M059J (cell line): ENCODE measurements at regions not wholly inside any gene's neighbourhood (a gene's known extent, or its start where the extent isn't known, plus 50 kb on each side); places are given as distances from the start of the nearest gene placed in this dataset.

Source experiments
- DNase-seq: peaks from one replicate; pipeline ENCODE4 v3.0.0-alpha.2; 2012; ENCODE audit warnings: low read depth

DNA sequence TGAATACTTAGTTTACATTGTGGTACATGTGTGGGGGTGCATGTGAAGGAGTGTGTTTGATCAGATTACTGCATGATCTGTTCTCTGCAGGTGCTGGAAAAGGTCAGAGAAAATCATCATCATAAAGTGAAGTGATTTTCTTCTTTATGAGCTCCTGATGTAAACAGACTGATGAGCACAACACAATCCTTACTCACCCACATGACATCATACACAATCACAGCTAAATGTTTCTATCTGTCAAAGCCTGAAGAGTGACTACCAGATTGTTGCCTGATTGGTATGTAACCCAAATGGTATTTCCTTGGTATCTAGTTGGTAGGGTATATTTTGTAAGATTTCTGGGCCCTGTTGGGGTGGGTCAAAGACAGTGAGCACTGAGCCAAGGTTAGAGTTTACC, 270.8 kb downstream of the FOXG1 start:
- DNase-seq: peak; percentile 64

DNA sequence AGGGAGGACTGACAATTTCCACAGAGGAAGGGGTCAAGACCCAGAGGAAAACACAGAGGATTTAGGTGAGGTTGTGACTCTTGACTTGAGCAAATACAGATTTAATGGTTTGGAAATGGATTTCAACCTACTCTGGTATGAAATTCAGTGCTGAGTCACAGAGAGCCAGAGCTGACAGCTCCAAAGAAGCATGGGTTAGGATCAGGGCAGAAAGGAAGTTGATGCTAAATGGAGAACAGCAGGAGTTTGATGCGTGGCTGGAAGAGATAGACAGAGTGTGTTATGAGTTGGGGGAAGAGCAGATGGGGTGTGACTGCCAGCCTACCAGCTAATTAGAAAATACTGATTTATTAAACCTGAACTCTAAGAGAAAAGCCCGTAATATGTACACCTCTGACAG, 272.6 kb downstream of the FOXG1 start:
- DNase-seq: peak; percentile 44

DNA sequence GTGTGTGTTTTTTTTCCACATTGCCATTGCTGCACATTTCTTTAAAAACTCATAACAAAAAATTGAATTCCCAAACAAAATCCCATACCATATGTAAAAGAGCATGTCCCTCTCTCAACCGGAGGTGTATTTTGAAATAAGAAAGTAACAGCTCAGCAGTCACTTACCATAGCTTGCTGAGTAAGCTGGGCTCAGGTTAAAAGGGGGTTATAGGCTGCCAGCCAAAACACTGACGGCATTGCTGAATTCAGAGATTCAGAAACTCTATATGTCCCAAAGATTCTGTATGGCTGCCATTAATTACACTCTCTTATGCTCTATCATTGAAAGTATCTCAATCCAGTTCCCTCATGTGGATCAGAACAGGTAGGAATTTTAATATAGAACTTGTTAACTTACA, 276.0 kb downstream of the FOXG1 start:
- DNase-seq: no peak

DNA sequence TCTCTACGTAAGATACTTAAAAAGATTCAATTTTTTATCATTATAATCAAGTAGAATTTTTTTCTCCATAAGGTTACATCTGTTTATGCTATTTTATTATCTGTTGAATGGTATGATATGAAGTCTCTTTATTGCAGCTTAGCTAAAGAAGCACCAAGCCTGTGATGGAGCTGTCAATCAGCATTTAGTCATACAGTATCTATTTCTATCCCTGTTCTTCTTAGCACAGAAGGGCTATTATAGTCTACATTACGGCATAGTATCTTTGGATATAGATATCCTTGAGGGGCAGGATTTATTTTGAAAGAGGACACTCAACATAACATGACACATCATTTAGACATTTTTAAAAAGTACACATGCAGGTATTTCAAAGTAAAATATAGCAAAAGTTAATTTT, 277.1 kb downstream of the FOXG1 start:
- DNase-seq: no peak

DNA sequence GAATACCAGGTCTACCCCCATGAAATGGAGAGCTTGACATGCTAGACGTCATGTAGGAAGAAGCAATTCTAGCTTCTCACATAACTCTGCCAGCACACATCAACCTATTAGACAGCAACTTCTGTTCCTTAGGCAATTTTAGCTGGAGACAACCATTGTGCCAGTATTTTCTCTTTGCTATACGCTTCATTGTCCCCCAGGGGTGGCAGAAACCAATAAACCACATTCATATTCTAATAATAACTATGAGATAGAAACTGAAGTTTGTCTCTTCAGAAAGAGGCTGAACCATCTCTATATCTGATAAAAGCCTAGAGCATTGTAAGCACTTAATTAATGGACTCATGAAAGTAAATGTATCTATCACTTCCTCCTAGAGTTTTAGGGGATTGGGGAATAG, 278.6 kb downstream of the FOXG1 start:
- no peak for DNase-seq

DNA sequence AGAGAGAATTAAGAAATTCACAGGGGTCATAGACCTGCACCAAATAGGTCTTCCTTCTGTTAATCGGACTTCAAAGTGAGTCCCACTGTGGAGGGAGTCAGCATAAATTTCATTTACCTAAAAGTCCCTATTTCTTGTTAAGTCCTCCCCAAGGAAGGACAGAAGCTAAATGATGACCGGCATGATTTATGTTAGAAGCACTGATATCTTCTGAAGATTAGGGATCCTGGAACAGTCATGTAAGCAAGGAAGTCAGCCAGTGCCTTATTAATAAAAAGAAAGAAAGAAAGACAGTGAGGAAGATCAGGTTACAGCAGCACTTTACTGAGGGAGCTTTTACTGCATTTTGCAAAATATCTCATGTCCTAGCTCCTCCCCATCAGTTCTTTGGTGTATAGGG, 287.5 kb downstream of the FOXG1 start:
- DNase-seq: no peak

DNA sequence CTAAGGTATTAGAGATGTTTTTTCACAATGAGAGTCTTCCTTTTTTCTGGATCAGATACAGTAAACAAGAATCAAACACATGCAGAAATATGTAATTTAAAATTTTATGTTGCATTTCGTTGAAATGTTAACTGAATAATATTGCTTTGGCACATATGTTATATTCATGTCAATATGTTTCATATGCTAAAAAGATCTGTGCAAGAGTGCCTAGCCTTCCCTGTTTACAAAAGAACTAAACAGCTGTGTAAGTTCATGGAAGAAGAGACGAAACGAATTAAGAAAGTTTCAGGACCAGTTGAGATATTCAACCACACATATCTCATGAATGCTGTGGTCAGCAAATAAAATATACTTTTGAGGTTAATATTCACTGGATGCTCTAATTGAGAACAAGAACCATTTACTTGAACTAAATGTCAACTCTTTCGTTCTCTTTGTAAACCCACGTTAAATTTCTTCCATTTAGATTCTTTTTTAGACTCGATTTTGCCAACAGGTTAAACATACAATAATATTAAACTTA, 289.5 kb downstream of the FOXG1 start:
- no peak for DNase-seq

DNA sequence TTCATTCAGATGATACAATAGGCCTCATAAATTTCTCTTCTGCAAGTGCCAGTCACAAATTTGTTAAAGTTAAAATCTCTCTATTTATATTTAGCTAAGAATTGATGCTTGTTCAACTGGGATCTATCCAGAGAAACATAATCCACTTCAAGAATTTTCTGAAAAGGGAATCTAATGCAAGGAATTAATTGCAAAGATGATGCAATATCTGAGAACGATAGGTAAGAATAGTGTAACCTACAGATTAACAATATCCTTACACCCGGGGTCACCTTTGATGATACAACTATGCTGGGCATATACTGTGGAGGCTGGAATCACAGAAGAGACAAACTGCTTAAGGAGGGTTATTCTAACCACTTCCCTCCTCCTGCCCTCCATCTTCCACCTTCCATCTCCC, 295.1 kb downstream of the FOXG1 start:
- DNase-seq: no peak

DNA sequence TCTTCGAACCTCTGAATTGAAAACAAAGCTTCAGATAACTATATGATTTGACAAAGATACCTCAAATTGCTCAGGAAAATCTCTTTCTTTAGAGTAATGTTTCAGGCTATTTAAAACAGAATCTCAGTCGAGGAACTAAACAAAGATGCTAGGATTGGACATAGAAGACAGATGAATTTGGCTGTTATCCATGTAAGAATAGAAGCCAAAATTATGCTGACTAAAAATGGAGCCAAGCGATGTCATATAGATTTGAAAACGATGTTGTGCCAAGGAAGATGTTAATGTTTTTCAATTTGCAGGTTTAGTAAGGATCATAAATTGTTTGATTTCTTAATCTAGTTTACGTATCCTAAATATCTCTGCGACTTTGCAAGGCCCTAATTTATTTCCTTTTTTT, 295.9 kb downstream of the FOXG1 start:
- no peak for DNase-seq

DNA sequence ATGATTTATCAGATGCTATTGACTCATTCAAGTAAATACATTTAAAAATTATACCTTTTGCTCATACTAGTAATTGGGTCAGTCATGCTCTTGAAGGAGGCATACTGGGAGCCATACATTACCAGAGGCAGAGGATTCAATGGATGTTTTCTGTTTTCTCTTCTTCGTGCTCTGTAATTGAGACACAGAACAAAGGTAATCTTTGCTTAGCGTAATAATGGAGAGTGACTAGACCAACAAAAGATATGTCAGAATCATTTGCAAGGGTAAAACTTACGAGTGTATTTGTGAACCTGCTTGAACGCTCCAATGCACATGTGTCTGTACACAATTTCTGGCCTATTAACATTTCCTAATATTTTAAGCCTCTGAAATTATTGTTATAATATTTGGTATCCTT, 296.4 kb downstream of the FOXG1 start:
- no peak for DNase-seq

DNA sequence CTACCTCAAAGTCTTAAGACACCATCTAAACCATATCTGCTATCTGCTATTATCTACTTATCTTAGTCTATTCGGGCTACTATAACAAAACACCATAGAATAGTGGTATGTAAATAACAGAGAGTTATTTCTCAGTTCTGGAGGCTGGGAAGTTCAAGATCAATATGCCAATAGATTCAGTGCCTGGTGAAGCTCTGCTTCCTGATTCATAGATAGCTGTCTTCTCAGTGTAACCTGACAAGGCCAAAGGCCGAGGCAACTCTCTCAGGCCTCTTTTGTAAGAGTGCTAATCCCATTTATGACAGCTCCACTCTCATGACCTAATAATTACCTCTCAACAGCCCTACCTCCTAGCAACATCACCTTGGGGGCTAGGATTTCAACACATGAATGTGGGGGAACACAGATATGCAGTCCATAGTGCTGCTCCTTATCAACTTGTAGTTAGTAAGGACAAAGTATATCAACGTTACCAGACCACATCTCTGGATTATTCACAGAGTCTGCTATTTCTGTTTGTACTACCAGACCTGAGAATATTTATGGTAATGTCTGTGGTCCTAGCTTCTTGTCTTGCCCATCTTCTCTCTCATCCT, 297.8 kb downstream of the FOXG1 start:
- DNase-seq: no peak

DNA sequence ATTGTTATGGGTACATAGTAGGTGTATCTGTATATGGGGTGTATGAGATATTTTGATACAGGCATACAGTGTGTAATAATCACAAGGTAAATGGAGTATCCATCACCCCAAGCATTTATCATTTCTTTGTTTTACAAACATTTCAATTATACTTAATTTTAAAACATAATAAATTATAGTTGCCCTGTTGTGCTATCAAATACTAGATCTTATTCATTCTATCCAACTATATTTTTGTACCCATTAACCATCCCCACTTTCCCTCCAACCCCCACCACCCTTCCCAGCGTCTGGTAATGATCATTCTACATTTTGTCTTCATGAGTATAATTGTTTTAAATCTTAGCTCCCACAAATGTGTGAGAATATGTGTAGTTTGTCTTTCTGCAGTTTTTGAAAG, 302.6 kb downstream of the FOXG1 start:
- DNase-seq: no peak

DNA sequence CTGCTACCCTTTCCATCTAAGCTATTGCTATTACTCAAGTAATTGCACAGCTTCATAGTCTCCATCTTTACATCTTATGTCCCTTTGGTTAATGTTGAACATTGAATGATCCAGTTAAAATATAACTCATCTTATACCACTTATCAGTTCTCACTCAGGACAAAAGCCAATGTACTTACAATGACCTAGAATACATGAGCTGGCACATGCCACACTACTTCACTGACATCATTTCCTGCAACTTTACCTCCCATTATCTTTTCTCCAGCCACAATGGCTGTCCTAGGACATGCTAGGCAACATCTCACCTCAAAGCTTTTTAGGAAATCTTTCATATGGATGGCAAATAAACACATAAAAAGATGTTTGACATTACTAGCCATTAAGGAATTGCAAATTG, 309.2 kb downstream of the FOXG1 start:
- DNase-seq: peak; percentile 4

DNA sequence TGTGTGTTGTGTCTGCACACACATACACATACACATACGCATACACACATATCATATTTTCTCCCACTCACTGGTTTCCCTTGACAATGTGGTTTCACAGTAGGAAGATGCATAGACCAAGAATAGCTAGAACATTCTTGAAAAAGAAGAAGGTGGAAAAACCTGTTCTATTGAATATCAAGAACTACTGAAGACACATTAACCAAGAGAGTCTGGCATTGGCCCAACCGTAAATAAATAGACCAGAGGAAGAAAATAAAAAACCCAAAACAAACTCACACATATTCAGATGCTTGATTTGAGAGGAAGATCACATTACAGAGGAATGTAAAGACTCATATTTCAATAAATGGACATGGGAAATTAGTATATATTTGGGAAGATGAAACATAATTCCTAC, 311.3 kb downstream of the FOXG1 start:
- no peak for DNase-seq

DNA sequence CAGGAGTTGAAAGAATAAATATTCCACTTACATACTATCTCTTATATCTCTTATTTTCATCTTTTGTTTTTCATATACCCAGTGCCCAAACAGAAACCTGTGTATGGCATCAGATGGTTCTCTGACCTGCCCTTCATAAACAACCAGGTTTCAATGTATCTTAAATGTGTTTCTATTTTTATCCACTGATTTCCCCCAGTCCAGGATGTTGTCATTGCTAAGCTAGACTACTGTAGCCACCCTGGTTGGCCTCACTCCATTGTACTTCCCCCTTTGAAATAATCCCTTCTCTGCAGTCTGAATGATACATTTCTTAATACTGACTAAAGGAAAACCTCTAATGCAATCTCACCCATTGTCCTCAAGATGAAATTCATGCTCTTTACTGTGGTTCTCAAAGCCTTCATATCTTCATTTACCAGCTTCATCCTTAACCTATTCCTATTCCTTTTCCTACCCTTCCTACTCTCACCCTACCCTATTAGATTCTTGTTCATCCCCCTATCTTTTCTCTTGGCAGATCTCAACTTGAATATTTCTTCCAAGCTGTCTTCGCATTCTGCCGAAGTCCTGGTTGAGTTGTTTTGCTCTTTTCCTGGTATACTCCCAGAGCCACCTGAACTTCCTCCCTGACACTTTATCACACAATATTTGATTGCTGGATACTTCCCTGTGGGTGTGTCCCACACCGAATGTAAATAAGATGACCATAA, 312.4 kb downstream of the FOXG1 start:
- DNase-seq: no peak

DNA sequence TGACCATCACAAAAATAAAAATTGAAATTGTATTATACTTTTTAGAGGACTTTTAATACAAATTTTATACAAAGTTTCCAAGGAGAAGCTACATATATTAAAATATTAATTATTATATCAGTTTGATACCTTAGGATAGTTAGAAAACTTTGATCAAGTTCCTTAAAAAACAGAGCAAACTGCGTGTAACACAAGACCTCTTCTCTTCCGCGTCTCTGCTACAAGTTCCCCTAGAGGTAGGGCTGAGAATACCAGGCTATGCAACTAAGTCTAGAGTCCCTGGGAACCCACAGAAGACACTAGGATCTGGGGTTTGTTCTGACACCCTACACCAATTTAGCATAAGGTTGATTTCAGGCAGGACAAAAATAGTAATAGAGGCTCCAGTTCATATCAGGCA, 319.0 kb downstream of the FOXG1 start:
- DNase-seq: no peak

DNA sequence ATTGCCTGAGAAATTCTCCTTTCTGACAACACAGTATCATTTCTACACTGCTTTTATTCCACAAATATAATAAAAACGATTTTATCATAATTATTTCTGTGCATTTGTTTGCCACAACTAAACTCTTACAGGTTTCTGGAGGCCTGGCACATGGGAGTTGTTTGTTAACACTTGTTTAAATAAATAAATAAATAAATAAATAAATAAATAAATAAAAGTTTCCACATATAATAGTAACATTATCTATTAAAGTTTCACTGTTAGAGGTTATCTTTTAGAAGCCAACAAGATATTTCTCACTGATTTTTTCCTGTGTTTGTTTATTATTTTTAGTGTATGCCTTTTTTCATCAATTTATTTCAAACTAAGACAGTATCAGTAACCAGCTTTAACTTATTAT, 323.3 kb downstream of the FOXG1 start:
- DNase-seq: no peak

DNA sequence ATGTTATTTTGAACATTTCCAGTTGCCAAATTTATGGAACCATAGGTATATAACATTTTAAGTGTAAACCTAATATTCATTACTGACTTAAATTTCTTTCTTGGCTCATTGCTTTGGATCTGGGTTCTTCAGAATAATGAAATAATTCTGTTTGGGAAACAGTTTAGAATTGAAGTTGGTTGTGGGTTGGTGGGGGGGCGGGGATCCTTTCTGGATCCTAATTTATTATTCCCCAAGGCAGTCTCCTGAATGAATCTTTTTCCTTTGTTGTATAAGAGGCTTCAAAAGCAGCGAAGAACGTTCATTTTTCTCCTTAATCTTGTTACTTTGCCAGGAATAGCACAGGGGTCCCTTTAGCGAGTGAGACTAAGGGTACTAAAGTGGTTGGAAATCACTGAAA, 325.5 kb downstream of the FOXG1 start:
- DNase-seq: no peak

DNA sequence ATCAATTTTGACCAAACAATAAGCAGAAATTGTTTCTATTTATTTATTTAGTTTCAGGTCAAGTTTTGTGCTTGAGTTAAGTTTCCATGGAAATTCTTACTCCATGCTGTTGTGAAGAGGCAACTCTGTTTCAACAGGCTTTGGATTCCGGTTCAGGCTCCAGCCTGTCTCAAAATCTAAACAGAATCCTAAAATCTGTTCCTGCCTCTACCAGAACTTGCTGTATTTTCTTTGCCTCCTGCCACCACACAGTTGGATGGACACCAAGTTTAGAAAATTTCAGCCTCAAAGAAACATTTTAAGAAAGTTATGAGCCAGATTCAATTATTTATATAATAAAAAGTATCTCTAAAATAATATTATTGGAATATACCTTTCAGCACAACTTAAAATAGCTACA, 330.9 kb downstream of the FOXG1 start:
- no peak for DNase-seq

DNA sequence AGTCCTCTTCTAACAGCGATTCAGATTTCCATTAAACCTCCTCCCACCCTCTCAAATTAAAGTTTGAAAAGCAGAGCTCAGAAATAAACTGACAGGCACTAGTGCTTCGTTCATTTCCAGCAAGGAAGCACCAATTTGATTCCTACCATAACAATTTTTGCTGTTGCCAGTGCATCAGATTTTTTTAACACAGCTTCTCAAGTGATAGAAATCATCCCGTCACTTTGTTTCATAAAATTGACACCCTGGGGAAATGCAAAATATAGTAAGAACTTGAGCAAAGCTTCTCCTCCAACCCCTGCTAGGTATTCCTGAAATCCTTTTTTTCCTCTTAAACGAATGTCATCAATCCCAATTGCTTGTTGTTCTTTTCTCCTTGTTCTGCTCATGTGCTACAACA, 332.1 kb downstream of the FOXG1 start:
- no peak for DNase-seq

DNA sequence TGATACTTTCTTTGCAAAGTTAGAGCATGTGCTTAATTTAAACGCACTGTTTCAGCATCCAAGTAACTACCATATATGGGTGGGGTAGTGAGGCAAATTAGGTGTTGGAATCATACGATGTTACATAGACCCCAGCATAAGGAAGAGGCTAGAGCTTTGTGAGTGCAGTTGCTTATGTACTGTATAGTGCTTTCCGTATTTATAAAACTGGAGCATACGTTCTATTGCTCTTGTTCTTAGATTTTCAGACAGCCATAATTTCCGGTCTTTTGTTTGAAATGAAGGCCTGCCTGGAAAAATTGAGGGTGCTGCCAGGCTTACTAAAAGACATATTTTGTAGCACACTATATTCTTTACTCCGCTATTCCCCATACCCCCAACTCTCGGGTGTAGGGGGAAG, 335.7 kb downstream of the FOXG1 start:
- no peak for DNase-seq

DNA sequence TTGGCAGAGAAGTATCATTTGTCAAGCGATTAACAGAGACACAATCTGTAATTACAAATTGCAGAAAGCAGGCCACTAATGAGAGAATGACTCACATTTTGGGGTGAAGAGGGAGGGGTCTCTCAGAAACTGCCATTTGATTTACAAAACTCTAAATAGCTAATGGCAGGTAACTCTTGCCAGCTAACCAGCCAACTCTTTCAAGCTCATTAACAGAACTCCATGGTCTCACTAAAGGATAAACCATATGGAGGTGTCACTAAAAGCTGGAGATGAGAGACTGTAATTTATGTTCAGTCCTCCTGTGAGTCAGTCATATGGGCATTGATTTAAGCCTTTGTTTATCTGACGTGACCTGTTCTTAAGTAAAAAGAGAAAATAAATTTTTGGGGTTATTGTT, 336.4 kb downstream of the FOXG1 start:
- peak; percentile 54 for DNase-seq

DNA sequence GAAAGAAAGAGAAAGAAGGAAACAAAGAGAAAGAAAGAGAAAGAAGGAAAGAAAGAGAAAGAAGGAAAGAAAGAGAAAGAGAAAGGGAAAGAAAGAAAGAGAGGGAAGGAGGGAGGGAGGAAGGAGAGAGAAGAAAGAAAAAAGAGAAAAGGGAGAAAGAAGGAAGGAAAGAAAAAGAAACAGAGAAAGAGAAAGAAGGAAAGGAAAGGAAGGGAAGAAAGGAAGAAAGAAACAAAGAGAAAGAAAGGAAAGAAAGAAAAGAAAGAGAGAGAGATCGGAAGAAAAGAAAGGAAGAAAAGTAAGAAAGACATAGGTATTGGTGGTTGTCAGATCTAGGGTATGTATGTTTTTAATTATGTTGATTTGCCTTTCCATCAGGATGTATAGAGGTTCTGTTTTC, 342.3 kb downstream of the FOXG1 start:
- no peak for DNase-seq

DNA sequence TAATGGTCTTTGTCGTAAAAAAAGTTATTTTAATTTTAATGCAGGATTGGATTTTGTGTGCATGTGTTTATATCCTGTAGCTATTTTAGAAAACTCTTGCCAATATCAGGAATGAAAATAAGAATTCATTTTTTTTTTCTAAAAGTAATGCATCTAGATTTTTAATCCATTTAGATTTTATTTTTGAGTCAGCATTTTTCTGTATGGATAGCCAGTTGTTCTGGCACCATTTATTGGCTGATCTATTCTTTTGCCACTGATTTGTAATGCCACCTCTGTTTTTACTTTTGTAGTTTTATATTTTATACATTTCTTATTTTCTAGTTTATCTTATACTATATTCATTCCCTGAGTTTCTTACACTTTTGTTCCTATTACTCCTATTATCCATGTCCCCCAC, 343.0 kb downstream of the FOXG1 start:
- DNase-seq: no peak
